Sigmoid colon (tissue), 3 donors: ENCODE measurements at regions not wholly inside any gene's neighbourhood (a gene's known extent, or its start where the extent isn't known, plus 50 kb on each side); places are given as distances from the start of the nearest gene placed in this dataset.

Experiments used
- CTCF ChIP-seq, 4 experiments: fragments of 450-650 bp in 3 of 4; fragments of 200-600 bp in 1 of 4; IDR thresholded peaks; one replicate each; pipeline ENCODE4 v1.5.1; 2016 to 2019; ENCODE audit warnings: antibody characterized with exemption in 4 of 4, mild to moderate bottlenecking in 3 of 4, moderate library complexity in 2 of 4
- POLR2A ChIP-seq, 2 donors: fragments of 450-650 bp; IDR thresholded peaks; one replicate each; pipeline ENCODE4 v1.6.1; 2016; ENCODE audit warnings: antibody characterized with exemption in 2 of 2, mild to moderate bottlenecking in 2 of 2, moderate library complexity in 2 of 2

- TF ChIP-seq CTCF (IDR thresholded peaks at IDR 0.05) (no peak), POLR2A (IDR thresholded peaks at IDR 0.05) (no peak)
Measured at GRCh38 chr11:128310676-128311445, 276.5 kb downstream of the ETS1 start.
